ENCODE measurements at regions not wholly inside any gene's neighbourhood (a gene's known extent, or its start where the extent isn't known, plus 50 kb on each side); places are given as distances from the start of the nearest gene placed in this dataset.

GRCh38 chr17:69723316-69723715, 308.8 kb downstream of the MAP2K6 start:
- no peak for DNase-seq

GRCh38 chr17:69723741-69724140, 309.2 kb downstream of the MAP2K6 start:
- no peak for DNase-seq

GRCh38 chr17:69724238-69724637, 309.7 kb downstream of the MAP2K6 start:
- no peak for DNase-seq

GRCh38 chr17:69725146-69725545, 310.6 kb downstream of the MAP2K6 start:
- no peak for DNase-seq

- DNase-seq: no peak
These were observed 314.3 kb downstream of the MAP2K6 start for GRCh38 chr17:69728816-69729215.

GRCh38 chr17:69729944-69730343, 315.4 kb downstream of the MAP2K6 start:
- DNase-seq: no peak

- DNase-seq: no peak
These were observed 317.9 kb downstream of the MAP2K6 start for GRCh38 chr17:69732272-69732918.

- DNase-seq: no peak
These were observed 318.9 kb downstream of the MAP2K6 start for GRCh38 chr17:69733171-69734012.

GRCh38 chr17:69734656-69735055, 320.2 kb downstream of the MAP2K6 start:
- DNase-seq: no peak

- DNase-seq: no peak
These were observed 320.8 kb downstream of the MAP2K6 start for GRCh38 chr17:69735285-69735684.

- no peak for DNase-seq
These were observed 328.6 kb downstream of the MAP2K6 start for GRCh38 chr17:69743091-69743490.

GRCh38 chr17:69744512-69745070, 330.1 kb downstream of the MAP2K6 start:
- DNase-seq: no peak

- no peak for DNase-seq
These were observed 325.1 kb upstream of the KCNJ16 start for GRCh38 chr17:69749911-69750310.

- no peak for DNase-seq
These were observed 317.2 kb upstream of the KCNJ16 start for GRCh38 chr17:69757688-69758430.

GRCh38 chr17:69760562-69760961, 314.5 kb upstream of the KCNJ16 start:
- no peak for DNase-seq

GRCh38 chr17:69761011-69761410, 314.0 kb upstream of the KCNJ16 start:
- no peak for DNase-seq

GRCh38 chr17:69761767-69762321, 313.2 kb upstream of the KCNJ16 start:
- DNase-seq: no peak

GRCh38 chr17:69762359-69762758, 312.7 kb upstream of the KCNJ16 start:
- no peak for DNase-seq

- DNase-seq: no peak
These were observed 312.3 kb upstream of the KCNJ16 start for GRCh38 chr17:69762766-69763165.

GRCh38 chr17:69763503-69763902, 311.5 kb upstream of the KCNJ16 start:
- DNase-seq: no peak

GRCh38 chr17:69764146-69764545, 310.9 kb upstream of the KCNJ16 start:
- DNase-seq: no peak

GRCh38 chr17:69769050-69769449, 306.0 kb upstream of the KCNJ16 start:
- DNase-seq: no peak

- no peak for DNase-seq
These were observed 301.9 kb upstream of the KCNJ16 start for GRCh38 chr17:69773081-69773480.

Data from retina (tissue), 1 donor.